Fibroblast of lung (primary cell): ENCODE measurements at regions not wholly inside any gene's neighbourhood (a gene's known extent, or its start where the extent isn't known, plus 50 kb on each side); places are given as distances from the start of the nearest gene placed in this dataset.

Experiments
- DNase-seq, 2 donors: peaks; one replicate each; pipeline versions ENCODE4 v3.0.0 to v3.0.0-alpha.2; 2010; ENCODE audit warnings: low read depth in 2 of 2
- H2AFZ ChIP-seq: 2 replicates; pipeline ENCODE4 v1.5.1; 2012; ENCODE audit warnings: low read length, control low read depth, inconsistent platforms
- H3K27ac ChIP-seq: 2 replicates; pipeline ENCODE4 v1.5.1; 2011; ENCODE audit warnings: low read length, control low read depth; ENCODE audit not compliant: insufficient read depth
- H3K27me3 ChIP-seq: 2 replicates; pipeline ENCODE4 v1.5.1; 2011; ENCODE audit warnings: mild to moderate bottlenecking, low read length; ENCODE audit not compliant: control insufficient read depth, insufficient read depth
- H3K36me3 ChIP-seq: 2 replicates; pipeline ENCODE4 v1.5.1; 2011; ENCODE audit warnings: low read length; ENCODE audit not compliant: control insufficient read depth, insufficient read depth
- H3K4me1 ChIP-seq: 2 replicates; pipeline ENCODE4 v1.5.1; 2011; ENCODE audit warnings: low read length; ENCODE audit not compliant: control insufficient read depth, insufficient read depth; ENCODE audit errors: extremely low read depth
- H3K4me2 ChIP-seq: 2 replicates; pipeline ENCODE4 v1.5.1; 2011; ENCODE audit warnings: low read length, control low read depth; ENCODE audit not compliant: insufficient read depth; ENCODE audit errors: extremely low read depth
- H3K4me3 ChIP-seq, 4 experiments: fragments of 200-600 bp in 1 of 4; sonication (generic) in 1 of 4; replicated peaks in 1 of 4; 2 replicates each; pipeline ENCODE4 v1.5.1; 2011 to 2016; ENCODE audit warnings: low read length in 4 of 4, low read depth in 3 of 4, mild to moderate bottlenecking in 3 of 4, control low read depth in 2 of 4, inconsistent platforms in 1 of 4, mixed read lengths in 1 of 4; ENCODE audit not compliant: insufficient read depth in 1 of 4; ENCODE audit errors: control extremely low read depth in 1 of 4
- H3K79me2 ChIP-seq: 2 replicates; pipeline ENCODE4 v1.5.1; 2012; ENCODE audit warnings: mild to moderate bottlenecking, low read length, inconsistent platforms; ENCODE audit not compliant: control insufficient read depth, insufficient read depth
- H3K9ac ChIP-seq: 2 replicates; pipeline ENCODE4 v1.5.1; 2011; ENCODE audit warnings: mild to moderate bottlenecking, low read length, control low read depth; ENCODE audit not compliant: insufficient read depth
- H3K9me3 ChIP-seq: 2 replicates; pipeline ENCODE4 v1.5.1; 2012; ENCODE audit warnings: low read depth, low read length; ENCODE audit not compliant: control insufficient read depth, insufficient read depth
- H4K20me1 ChIP-seq: 2 replicates; pipeline ENCODE4 v1.5.1; 2011; ENCODE audit warnings: low read length; ENCODE audit not compliant: control insufficient read depth, insufficient read depth; ENCODE audit errors: extremely low read depth
- EZH2 ChIP-seq: IDR thresholded peaks from 2 replicates; pipeline ENCODE4 v1.5.1; 2012; ENCODE audit warnings: low read length, control low read depth, mild to moderate bottlenecking; ENCODE audit errors: missing control alignments
- TF ChIP-seq, protein P1 (sequence below), 2 donors: IDR thresholded peaks in 1 of 2; conservative IDR thresholded peaks in 1 of 2; 1 replicate in 1 of 2; 2 replicates in 1 of 2; pipeline ENCODE4 v1.5.1; 2011 to 2012; ENCODE audit warnings: low read length in 2 of 2, control low read depth in 1 of 2, inconsistent platforms in 1 of 2, low read depth in 1 of 2, mild to moderate bottlenecking in 1 of 2

DNA sequence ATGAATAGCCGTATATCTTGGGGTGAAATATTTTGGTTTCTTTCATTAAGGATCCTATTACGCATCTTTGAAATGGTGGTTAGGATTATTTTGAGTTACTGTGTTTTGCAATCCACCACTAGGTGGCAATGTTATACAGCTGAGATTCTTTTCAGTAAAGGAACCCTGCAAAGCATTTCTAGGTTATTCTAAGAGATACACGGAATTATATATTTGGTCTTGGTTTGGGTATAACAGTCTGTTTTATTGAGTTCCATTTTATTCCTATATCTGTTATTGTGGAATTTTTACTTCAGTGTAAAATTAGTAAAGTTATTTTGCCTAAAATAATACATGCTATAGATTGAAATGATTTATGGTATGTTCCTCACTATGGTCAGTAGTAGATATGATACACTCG lies 62.9 kb upstream of the CPHXL start:
- TF ChIP-seq EZH2, result no peak
- TF ChIP-seq, protein P1, sequence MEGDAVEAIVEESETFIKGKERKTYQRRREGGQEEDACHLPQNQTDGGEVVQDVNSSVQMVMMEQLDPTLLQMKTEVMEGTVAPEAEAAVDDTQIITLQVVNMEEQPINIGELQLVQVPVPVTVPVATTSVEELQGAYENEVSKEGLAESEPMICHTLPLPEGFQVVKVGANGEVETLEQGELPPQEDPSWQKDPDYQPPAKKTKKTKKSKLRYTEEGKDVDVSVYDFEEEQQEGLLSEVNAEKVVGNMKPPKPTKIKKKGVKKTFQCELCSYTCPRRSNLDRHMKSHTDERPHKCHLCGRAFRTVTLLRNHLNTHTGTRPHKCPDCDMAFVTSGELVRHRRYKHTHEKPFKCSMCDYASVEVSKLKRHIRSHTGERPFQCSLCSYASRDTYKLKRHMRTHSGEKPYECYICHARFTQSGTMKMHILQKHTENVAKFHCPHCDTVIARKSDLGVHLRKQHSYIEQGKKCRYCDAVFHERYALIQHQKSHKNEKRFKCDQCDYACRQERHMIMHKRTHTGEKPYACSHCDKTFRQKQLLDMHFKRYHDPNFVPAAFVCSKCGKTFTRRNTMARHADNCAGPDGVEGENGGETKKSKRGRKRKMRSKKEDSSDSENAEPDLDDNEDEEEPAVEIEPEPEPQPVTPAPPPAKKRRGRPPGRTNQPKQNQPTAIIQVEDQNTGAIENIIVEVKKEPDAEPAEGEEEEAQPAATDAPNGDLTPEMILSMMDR (conservative IDR thresholded peaks at IDR 0.05 in 1 of 2, IDR thresholded peaks at IDR 0.05 in 1 of 2; ENCODE audit: low read depth in 1 of 2, low read length in 2 of 2), result peak; percentile 54 to 80
- no peak overlapping the region for H3K4me2 ChIP-seq

DNA sequence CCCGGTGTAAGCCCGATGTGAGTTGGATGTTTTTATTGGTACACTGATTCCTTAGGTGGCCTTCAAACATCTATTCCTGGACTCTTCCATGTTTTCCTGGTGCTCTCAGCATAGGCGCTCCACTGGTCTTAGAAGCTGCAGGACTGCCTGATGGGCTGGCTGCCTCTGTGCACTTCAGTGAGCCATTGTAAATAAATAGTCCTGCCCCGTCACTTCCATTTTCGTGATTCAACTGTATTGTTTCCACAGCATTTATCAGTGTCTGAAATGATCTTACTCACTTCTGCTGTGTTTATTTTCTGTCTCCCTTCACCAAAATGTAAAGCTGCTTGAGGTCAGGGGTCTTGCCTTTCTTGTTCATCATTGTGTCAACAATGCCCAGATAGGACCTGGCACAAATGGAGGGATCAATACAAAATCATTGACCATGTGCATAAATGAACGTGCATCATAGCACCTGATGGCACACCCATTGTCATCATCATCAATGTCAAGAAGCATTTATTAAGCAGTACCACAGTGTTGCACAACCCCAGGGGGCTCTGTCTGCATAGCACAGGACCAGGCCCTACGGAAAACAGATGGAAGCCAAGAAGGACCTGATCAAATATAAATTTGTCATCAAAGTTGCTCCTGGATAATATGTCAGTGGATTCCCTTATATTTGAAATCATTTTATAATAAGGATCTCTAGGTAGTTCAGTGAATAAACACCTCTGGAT lies 66.6 kb upstream of the CPHXL start:
- DNase-seq, result peak in 1 of 2 donors; percentile 10
- no peak overlapping the region for H3K4me2 ChIP-seq
- no peak overlapping the region for H3K4me3 ChIP-seq
- H3K9ac ChIP-seq, result no peak overlapping the region
- no peaks in the 10 kb centered on the region for H4K20me1 ChIP-seq
- no peaks in the 10 kb centered on the region for H3K79me2 ChIP-seq
- no peaks in the 10 kb centered on the region for H3K9me3 ChIP-seq
- no peaks in the 10 kb centered on the region for H3K4me1 ChIP-seq
- H3K27me3 ChIP-seq, result no peaks in the 10 kb centered on the region
- no peaks in the 10 kb centered on the region for H3K36me3 ChIP-seq
- TF ChIP-seq EZH2, result no peak
- TF ChIP-seq, protein P1 (conservative IDR thresholded peaks at IDR 0.05 in 1 of 2, IDR thresholded peaks at IDR 0.05 in 1 of 2; ENCODE audit: low read depth in 1 of 2, low read length in 2 of 2), result no peak
- no peak overlapping the region for H3K27ac ChIP-seq
- H2AFZ ChIP-seq, result no peak overlapping the region

More for the DNA sequence above, 62.9 kb upstream of the CPHXL start:
- H3K9me3 ChIP-seq, result no peaks in the 10 kb centered on the region
- H3K27ac ChIP-seq, result no peak overlapping the region
- no peak overlapping the region for H3K9ac ChIP-seq
- H2AFZ ChIP-seq, result no peak overlapping the region
- no peaks in the 10 kb centered on the region for H3K79me2 ChIP-seq
- no peaks in the 10 kb centered on the region for H3K4me1 ChIP-seq
- no peaks in the 10 kb centered on the region for H3K27me3 ChIP-seq
- no peaks in the 10 kb centered on the region for H4K20me1 ChIP-seq
- no peak overlapping the region for H3K4me3 ChIP-seq
- DNase-seq, result peak; percentile 33 to 64
- no peaks in the 10 kb centered on the region for H3K36me3 ChIP-seq

DNA sequence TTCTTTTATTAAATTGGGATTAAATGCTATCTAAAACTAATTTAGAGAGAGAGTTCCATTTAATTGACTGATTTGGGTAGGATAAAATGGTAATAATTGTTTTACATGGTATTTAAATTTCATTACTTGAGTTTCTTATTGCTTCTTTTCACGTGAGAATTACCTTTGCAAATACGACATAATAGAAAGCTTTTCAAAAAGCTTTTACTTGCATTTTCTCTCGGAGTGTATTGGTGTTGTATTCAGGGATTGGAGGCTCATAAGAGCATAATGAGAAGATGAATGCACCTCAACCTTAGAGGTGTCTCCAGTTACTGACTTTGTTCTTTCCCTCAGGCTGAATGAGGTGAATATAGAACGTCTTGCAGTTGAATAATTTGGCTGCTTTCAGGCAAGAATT lies 67.4 kb upstream of the CPHXL start:
- Histone ChIP-seq H2AFZ (no peak overlapping the region), H3K9me3 (no peaks in the 10 kb centered on the region), H3K36me3 (no peaks in the 10 kb centered on the region), H3K27ac (no peak overlapping the region), H3K79me2 (no peaks in the 10 kb centered on the region), H3K4me3 (no peak overlapping the region), H3K4me1 (no peaks in the 10 kb centered on the region), H4K20me1 (no peaks in the 10 kb centered on the region), H3K9ac (no peak overlapping the region), H3K4me2 (no peak overlapping the region), H3K27me3 (no peaks in the 10 kb centered on the region)
- TF ChIP-seq, protein P1 (conservative IDR thresholded peaks at IDR 0.05 in 1 of 2, IDR thresholded peaks at IDR 0.05 in 1 of 2; ENCODE audit: low read depth in 1 of 2, low read length in 2 of 2), result no peak
- TF ChIP-seq EZH2, result no peak
- no peak for DNase-seq
